ENCODE measurements at regions not wholly inside any gene's neighbourhood (a gene's known extent, or its start where the extent isn't known, plus 50 kb on each side); places are given as distances from the start of the nearest gene placed in this dataset.

DNA sequence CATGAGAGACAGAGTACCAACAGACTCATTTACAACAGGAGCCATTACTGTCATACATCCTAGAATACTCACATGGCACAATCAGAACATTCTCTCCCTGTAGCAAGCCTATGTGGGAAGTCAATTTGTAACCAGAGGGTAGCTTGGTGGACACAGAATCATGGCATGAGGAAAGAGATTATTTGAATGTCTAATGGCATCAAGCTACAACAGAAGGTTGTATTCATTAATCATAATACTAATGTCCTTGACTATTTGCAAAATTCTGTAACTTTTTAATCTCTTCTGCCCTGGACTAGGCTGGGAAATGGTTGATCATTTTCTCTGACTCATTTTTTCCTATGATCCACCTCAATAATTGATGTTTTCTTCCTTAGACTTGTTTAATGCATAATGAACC is 345.2 kb upstream of the IL12A start:
- FAIRE-seq (no peak), DNase-seq (ENCODE audit: low spot score) (no peak)

GRCh38 chr3:159645874-159646273 is 342.8 kb upstream of the IL12A start:
- DNase-seq (ENCODE audit: low spot score) (no peak), FAIRE-seq (no peak)

DNA sequence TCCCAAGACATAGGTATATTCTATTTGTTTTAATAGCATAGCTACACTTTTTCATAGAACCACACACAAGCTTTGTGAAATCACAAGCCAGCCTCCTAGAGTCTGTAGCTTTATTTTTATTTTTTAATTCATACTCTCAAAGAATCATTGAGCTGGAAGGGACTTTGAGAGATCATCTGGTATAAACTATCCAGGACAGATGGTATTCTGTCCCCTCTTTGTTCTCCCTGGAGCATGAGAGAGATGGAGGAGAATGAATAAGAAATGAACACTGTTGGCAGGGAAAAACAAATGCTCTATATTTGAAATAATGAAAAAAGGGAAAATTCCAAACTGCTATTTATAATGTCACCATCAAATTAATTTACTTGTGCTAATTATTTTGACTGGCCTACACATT is 338.7 kb upstream of the IL12A start:
- no peak for DNase-seq (ENCODE audit: low spot score)

DNA sequence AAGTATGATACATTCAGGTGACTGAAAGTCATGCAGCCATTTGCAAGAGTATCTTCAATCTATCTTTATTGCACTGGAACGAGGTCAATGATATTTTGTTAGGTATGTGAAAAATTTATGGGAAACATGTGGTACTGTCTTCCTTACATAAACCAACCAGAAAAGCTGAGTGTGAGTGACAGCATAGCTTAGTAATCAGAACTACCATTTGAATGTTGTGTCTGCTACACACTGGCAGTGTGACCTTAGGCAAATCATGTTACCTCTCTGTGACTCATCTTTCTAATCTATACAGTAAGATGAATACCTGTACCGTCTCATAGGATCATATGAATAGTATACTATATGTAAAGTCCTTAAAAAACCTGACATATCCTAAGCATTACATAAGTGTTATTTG is 337.9 kb upstream of the IL12A start:
- DNase-seq (ENCODE audit: low spot score) (no peak), FAIRE-seq (no peak)

More for the DNA sequence above, 338.7 kb upstream of the IL12A start:
- no peak for FAIRE-seq

DNA sequence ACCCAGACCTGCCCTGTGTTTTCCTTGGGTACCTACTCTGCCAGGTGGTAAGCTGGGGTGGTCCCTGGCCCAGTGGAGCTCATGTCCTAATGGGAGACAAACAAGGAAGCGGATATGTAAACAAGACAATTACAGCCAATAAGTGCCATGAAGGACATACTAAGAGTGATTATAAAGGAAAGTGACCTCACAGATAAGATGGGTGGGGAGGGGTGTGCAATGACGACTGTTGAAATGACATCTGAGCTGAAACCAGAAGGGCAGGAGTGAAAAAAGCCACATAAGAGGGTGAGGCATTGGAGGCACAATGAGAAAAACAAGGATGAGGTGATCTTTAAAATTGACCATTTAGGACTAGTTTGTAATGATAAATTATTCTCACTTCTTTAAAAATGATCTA is 336.2 kb upstream of the IL12A start:
- DNase-seq (ENCODE audit: low spot score) (no peak), FAIRE-seq (no peak)

GRCh38 chr3:159654183-159655134 is 334.2 kb upstream of the IL12A start:
- no peak for FAIRE-seq
- no peak for DNase-seq (ENCODE audit: low spot score)

GRCh38 chr3:159655202-159655601 is 333.4 kb upstream of the IL12A start:
- DNase-seq (ENCODE audit: low spot score), result no peak
- no peak for FAIRE-seq

DNA sequence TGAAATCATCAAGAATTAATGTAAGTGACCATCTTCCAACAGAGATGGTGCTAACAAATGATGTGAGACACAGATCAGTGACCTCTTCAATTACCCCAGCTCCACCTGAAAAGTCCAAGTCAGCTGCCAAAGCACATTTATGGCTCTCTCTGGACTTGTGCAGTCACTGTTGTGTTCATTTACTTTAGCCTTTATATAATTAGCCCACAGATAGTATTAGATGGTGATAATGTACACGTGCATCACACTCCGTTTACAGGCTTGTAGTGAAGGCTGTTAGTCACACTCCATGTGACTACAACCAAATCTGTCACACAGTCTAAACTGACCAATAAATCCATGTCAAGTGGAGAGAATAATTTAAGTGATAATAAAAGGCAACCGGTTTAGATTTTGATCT is 331.5 kb upstream of the IL12A start:
- peak; percentile 40 for FAIRE-seq

DNA sequence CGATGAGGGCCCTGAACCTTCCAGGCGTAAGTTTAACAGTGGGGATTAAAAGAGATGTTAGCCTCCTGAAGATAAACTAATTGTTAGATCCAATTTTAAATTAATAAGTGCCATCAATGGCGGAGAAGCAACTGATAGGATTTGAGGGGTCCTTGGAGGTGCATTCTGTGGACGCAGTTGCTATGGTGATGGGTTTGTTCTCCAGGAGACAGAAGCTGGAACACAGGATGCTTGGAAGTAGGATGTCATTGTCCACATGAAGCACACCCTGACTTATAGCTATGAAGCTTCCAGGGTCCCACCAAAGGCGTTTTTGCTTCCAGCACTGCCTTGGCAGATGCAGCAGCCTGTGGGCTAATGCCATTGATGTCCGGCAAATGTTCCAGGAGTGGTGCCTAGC is 331.0 kb upstream of the IL12A start:
- DNase-seq (ENCODE audit: low spot score), result no peak

More for the DNA sequence above, 331.5 kb upstream of the IL12A start:
- no peak for DNase-seq (ENCODE audit: low spot score)

GRCh38 chr3:159660326-159660725 is 328.3 kb upstream of the IL12A start:
- DNase-seq (ENCODE audit: low spot score) (no peak), FAIRE-seq (no peak)

More for the DNA sequence above, 331.0 kb upstream of the IL12A start:
- no peak for FAIRE-seq

DNA sequence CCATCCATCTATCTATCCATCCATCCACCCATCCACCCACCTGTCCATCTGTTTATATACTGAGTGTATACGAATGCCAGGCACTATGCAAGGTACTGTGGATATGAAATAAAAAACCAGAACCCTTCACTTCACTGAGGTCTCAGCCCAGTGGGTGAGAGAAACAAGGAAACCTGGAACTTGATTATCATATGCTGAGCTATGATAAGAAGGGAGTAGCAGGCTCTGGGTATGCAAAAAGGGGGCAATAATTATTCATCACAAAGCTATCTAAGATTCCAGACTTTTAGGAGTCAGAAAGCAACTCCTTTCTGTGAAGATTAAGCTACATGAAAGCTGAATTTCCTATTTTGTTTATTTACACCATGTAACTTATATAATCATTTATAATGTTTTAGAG is 327.7 kb upstream of the IL12A start:
- DNase-seq (ENCODE audit: low spot score), result no peak
- no peak for FAIRE-seq

- no peak for DNase-seq (ENCODE audit: low spot score)
- no peak for FAIRE-seq
Measured at GRCh38 chr3:159662549-159662948, 326.1 kb upstream of the IL12A start.

GRCh38 chr3:159664006-159664405 is 324.6 kb upstream of the IL12A start:
- DNase-seq (ENCODE audit: low spot score), result no peak
- no peak for FAIRE-seq

DNA sequence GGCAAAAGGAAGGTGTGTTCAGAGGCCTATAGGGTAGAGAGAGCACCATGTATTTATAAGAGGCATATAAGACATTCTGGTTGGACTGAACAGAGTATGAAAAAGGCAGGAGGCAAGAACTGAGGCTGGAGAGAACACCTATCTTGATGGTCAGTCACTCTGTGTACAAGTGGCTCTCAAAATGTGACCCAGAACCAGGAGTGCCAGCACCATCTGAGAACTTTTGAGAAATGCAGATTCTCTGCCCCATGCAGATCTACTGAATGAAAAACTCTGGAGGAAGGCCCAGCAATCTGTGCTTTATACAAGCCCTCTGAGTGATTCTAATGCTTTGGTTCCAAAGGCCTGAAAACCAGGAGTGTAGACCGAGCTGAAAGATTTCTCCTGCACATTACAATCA is 324.0 kb upstream of the IL12A start:
- FAIRE-seq (no peak), DNase-seq (ENCODE audit: low spot score) (no peak)

DNA sequence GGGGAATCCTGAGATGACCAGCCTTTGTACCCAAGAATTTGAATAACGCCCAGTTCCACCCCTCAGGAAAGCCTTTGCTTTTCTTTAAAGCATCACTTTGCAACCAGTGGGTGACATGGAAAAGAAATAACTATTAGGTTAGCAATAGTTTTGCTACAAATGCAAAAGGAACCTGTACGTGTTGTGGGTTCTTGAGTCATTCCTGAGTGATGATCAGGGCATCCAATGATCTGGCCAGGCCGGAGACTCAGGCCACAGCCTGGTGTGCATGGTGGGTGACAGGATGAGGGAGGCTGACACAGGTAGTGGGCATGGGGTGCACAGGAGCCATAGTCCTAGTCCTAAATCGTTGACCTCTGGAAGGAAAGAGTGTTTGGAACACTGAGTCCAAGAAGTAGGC is 321.4 kb upstream of the IL12A start:
- no peak for DNase-seq (ENCODE audit: low spot score)
- FAIRE-seq, result no peak

DNA sequence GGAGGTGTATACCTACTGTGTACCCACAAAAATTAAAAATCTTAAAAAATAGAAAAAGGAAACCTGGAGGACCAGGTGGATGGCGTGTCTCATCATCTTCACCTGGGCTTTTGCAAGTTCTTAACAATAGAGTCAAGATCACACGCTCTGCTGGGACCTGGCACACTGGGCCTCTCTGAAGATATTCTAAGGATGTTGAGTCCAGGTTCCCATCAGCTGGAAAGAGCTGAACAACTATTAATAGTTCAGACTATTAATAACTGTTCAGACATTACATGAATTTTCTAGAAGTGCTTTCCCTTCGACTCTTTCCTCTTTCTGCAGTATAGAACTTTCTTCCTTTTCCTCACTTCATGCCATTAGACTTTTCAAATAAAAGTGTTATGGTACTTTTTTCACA is 320.2 kb upstream of the IL12A start:
- DNase-seq (ENCODE audit: low spot score), result no peak

GRCh38 chr3:159668990-159669476 is 319.6 kb upstream of the IL12A start:
- FAIRE-seq, result no peak
- no peak for DNase-seq (ENCODE audit: low spot score)

More for the DNA sequence above, 320.2 kb upstream of the IL12A start:
- no peak for FAIRE-seq

DNA sequence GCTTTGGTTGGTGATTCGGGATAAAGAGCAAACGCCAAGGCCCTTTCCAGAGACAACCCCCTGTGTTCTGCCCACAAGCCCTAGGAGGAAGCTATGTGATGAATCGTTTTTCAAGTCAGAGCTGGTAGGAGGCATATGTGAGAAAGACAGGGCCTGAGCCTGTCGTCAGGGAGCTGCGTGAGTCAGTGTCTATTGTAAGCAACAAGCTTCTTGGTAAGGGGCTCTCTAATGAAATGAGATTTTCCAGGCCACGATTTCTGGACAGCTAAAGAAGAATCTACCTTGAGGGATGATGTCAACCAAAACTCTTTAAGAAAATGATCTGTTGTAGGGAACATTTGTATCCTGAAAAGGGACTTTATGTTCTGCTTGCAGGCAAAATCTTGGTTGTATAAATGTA is 318.9 kb upstream of the IL12A start:
- FAIRE-seq (no peak), DNase-seq (ENCODE audit: low spot score) (no peak)

DNA sequence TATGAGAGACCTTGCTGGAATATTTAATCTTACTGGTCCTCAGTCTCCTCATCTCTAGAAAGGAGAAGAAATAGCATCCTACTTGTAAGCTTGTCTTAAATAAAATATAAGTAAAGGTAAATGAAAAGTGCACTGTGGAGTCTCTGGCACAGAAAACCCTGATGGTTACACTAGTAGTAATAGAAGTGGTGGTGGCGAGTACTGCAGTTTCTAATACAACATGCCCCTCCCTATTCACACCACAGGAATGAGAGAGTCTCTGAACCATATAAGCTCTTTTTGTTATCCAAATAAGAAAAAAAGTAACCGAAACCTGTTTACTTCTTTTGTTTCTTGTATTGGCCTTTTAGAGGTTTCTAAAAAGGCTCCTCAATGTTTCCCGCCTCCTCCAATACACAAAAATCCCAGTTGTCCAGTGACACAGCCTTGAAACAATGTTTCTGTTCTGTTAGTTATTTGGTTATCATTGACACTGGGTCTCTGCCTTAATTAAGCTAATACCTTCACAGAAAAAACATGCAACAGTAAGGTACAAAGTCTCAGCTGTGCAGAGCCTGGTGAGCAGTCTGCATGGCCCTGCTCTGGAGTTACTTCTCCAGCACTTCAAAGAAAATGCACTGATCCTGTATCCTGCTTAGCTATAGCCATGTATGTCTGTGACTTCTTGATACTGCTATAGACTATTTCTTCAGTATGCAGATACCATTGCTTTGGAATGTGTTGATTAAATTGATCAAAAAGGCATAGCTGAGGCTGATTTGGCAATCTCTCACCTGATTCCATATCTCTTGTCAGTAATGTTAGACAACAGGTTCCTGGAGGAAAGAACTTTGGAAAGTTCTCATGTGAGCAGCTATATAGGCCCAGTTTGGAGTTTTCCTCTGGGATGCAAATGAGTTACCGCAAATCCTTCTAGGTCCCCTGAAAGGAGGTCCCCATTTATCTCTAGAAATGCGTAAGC is 315.6 kb upstream of the IL12A start:
- FAIRE-seq (no peak), DNase-seq (ENCODE audit: low spot score) (no peak)

GRCh38 chr3:159674583-159674982 is 314.1 kb upstream of the IL12A start:
- no peak for DNase-seq (ENCODE audit: low spot score)
- FAIRE-seq, result no peak

DNA sequence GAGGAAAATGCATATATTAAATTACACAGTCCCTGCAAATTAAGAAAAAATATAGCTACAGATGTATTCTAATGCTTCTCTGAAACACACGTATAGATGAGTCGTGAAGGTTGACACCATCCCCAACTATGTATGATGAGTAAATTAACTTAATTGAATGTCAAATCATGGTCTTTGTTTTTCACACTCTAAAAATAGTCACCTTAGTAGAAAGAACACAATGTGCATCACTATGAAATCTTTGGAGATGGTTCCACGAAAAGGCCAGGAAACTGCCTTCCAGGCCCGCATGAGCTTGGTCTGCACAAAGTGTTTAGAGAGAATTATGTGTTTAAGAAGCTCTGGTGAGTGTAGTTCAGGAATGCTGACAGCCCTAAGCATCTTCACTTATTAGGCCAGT is 313.4 kb upstream of the IL12A start:
- no peak for FAIRE-seq

DNA sequence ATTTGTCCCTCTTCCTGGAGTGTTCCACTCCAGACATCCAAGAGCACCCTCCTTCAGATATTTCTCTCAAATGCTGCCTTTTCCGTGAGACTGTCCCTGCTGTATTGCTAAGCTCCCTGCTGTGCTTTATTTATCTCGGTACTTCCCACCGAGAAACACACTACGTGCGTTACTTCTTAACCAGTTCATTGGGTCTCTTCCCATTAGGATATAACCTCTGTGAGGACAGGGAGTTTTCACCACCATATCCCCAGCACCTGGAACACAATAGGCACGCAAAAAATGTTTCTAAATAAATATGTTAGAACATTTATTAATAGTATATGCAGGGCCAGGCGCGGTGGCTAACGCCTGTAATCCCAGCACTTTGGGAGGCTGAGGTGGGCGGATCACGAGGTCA is 308.7 kb upstream of the IL12A start:
- DNase-seq (ENCODE audit: low spot score) (no peak), FAIRE-seq (no peak)

More for the DNA sequence above, 313.4 kb upstream of the IL12A start:
- DNase-seq (ENCODE audit: low spot score), result no peak
